HG03095 (cell line): ENCODE measurements at regions not wholly inside any gene's neighbourhood (a gene's known extent, or its start where the extent isn't known, plus 50 kb on each side); places are given as distances from the start of the nearest gene placed in this dataset.

Experiments used
- ATAC-seq: cut with Tn5 transposase; IDR thresholded peaks from one replicate; pipeline ENCODE4 v1.9.1; 2021; ENCODE audit warnings: moderate library complexity; ENCODE audit not compliant: unreplicated experiment

DNA sequence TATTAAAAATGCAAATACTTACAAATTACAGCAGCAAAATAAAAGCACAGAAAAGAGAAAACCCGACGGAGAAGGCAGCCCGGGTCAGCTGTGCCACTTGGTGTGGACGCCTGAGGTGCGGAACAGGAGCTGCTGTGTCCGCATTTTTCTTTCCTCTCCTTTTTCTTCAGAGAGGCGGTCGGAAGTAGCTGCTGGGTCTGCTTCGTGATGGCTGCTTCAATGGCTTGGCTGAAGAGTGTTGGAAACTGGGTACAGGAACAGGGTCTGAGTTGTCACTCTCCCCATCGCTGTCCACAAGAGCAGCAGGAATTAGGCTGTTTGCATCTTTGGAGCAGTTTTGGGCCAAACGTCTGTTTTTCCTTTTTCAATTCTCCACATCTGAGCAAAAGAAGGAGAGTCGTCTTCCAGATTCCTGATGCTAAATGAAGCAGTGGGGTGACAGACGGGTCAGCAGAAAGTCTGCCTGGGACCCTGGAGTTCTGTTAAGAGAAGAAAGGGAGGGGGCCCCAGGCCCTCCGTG, 53.5 kb upstream of the ARL8B start:
- no peak for ATAC-seq

DNA sequence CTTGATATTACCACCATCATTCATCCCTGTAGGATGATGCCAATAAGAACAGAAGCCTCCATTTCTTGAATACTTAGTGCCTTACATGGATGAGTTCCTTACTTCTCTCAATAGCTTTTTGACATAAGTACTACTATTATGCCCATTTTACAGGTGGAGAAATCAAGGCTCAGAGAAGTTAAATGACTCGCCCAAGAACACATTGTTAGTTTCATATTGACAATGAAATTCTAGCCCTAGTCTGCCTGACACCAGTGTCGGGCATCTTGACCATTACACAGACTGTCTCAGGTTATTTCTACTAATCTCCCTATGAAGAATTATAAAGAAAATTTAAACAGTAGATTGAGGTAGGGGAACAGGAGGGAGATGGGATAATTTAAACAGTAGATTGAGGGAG, 52.5 kb upstream of the ARL8B start:
- no peak for ATAC-seq

DNA sequence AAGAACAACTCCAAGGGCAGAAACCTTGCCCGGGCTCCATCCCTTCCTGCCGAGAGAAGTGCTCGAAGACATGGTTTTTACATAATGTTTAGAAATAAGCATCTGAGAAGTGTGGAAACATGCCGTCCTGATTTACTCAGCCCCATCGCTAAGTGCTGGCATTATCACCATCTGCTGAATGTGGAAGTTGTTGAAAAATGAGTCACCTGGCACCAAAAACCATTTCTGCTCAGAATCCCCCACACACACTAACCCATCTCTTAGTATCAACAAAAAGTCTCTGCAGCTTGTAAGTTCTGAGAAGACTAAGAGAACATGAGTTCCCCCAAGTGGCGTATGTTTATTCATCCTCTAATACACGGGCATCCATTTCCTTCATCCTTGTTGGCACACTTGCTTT, 51.0 kb upstream of the ARL8B start:
- no peak for ATAC-seq

DNA sequence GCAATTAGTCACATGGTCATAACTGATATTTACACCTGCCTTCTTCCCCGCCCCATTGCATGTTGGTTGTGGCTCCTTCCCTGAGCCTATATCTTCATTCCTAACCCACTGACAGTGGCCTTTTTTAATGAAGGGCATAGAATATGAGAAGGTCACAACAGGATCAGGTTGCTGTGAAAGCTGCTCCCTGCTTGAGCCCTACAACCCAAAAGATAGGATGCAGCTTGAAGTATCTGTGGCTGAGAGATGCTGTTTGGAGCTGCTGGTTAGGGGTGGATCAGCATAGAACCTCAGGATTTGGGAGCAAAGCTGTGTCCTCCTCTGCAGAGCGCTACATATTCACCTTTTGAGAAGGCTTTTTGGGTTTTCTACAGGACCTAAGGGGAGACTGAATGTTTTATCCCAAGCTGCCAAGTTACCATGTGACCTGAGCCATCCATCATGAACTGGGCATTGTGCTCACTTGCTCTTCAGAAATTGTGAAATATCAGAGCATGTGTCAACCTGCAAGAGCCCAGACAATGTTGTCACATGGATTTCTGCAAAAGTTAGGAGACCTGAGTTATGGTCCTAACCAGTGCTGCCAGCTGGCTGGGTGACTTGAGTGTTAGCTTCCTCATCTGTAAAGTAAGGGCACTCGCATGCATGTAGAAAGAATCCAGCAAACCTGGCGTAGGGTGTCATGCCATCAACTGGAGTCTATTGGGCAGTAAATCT, 49.8 kb upstream of the ARL8B start:
- no peak for ATAC-seq
